GM21619 (cell line): ENCODE measurements at regions not wholly inside any gene's neighbourhood (a gene's known extent, or its start where the extent isn't known, plus 50 kb on each side); places are given as distances from the start of the nearest gene placed in this dataset.

ENCODE experiments used
- ATAC-seq: cut with Tn5 transposase; IDR thresholded peaks from one replicate; pipeline ENCODE4 v1.9.1; 2021; ENCODE audit not compliant: unreplicated experiment

DNA sequence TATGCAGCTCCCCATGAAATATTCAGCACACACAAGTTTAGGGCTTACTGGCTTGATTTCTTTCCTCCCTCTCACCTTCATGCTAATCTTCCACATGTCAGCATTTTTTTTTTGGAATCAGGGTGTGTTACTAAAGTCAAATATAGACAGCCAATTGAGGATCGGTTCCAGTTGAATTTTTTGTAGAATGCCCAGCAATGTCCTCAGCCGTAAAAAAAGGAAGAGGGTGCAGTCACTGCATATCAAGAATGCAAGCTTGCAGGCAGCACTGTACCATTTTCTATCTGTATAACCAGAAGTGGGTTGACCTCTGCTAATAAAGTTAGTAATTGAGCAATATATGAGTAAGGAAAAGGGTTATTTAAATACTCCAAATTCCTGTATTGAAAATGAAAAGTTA lies 51.4 kb upstream of the CHMP2B start:
- ATAC-seq, result no peak

DNA sequence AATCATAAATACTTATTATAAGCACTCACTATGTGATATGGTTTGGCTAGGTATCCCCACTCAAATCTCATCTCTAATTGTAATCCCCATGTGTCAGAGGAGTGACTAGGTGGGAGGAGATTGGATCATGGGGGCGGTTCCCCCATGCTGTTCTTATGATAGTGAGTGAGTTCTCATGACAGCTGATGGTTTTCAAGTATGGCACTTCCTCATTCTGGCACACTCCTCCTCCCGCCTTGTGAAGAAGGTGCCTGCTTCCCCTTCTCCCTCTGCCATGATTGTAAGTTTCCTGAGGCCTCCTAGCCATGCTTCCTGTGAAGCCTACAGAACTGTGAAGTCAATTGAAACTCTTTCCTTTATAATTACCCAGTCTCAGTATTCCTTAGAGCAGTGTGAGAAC lies 53.3 kb upstream of the CHMP2B start:
- ATAC-seq, result no peak

DNA sequence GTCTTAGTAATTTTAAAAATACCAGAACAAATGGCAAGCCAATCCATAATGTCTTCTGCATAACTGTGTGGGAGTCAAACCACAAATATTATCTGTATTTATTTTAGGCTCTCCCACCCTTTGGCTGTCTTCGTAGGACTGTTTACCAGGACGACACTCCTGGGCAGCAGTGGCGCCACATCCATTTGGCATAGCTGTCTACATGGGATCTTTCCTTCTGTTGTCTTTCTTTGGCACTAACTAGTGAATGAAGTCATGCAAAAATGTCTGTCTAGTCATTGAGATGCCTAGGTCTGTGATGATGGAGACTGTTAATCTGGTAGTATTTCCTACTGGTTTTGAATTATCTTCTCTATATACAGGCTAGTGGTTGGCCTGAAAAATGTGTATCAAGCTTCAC lies 54.0 kb upstream of the CHMP2B start:
- ATAC-seq, result no peak

DNA sequence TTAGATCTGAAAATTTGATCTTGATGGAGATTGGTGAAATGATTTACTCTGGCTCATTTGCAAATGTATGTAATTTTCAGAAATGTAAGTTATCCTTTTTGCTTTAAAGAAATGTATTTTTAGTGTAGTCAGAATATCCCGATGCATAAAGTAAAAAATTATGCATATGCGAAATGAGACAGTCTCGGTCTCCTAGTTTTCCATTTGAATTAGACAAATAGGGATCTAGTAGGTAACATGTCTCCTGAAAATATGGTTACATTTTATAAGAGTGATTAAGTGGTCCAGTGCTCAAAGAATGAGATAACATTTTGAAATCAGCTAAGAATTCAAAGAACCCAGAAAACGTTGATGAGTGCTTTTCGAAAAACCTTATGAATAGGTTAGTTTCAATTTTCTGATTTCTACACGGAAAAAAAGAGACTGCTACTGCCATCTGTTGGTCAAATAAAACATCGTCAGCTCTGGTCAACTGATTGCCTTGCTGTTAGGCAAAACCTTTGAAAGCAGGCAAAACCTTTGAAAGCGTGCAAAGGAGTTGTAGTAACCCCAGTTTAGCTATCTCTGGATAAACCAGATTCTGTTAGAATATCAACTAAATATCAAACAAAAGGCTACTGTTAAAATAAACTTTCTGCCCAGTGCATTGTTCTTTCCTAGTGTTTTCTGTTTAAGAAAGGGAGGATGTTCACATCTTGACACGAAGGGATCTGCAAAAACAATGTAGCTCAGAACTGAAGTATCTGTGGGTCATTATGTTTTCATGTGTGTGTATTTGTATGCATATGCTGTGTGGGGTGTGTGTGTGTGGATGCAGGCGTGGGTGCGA lies 59.3 kb upstream of the CHMP2B start:
- ATAC-seq, result peak; percentile 92

DNA sequence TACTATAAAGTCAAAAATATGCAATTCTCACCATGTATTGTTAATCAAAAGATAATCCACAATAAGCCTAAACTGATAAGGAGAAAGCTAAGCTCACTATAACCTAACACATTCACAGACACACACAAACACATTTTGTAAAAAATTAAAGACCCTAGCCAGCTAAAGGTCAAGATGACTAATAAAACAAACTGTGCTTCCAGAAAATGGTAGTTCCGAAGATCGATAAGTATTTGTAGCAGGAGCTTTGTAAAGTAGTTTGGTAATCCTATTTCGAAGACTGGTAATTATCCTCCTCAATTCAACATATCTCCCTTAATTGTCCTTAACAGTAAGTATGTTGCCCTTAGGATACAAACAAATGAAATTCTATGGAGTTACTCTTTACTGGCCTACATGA lies 62.9 kb upstream of the CHMP2B start:
- no peak for ATAC-seq

DNA sequence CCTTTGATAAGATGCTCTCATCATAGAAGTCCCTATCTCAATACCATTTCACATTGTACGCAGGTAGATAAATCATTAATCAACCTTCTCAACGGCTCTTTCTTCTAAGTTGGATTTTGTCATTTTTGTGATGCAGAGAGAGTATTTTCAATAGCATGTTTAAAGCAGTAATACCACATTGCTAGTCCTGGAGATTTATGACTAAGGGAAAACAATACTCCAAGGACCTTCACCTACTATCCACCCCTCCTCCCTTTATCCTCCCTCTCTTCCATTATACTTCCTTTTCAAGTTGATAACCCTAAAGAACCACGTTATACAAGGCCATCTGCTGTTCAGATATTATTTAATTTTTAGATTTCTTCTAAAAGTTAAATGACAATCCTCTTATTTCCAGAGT lies 65.3 kb upstream of the CHMP2B start:
- ATAC-seq, result no peak

DNA sequence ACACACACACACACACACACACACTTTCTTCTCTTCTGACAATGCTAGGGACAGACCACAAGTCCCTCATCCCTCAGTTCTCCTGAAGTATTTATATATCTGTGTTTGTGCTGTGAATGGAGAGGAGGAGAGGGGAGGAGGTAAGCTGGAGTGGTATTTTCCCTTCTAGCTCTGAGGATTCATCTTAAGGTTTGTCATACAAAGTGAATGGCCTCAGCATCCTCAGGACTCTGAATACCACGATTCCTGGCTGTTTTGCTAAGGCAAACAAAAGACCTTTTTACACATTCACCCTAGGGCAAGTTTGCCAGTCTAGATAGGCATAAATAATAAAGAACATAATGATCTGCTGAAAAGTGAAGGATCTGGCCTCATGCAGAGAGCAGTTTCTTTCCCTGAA lies 65.7 kb upstream of the CHMP2B start:
- no peak for ATAC-seq

DNA sequence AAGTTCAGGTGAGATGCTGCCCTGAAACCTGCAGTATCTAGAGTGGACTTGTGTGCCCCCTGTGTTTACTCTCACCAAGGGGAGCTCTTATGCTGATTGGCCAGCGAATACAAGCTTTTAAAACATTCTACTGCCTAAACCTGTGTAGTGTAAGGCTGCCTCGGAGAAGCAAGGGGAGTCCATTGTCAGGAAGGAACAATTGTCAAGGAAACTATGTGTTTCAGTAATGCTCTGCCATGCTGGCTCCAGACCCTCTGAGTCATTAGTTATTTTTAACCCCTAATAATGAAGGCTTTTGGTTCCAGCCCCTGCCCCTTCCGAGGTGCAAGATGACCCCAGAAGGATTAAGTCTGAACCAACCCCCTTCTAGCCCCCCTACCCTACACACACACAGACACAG lies 66.1 kb upstream of the CHMP2B start:
- no peak for ATAC-seq

DNA sequence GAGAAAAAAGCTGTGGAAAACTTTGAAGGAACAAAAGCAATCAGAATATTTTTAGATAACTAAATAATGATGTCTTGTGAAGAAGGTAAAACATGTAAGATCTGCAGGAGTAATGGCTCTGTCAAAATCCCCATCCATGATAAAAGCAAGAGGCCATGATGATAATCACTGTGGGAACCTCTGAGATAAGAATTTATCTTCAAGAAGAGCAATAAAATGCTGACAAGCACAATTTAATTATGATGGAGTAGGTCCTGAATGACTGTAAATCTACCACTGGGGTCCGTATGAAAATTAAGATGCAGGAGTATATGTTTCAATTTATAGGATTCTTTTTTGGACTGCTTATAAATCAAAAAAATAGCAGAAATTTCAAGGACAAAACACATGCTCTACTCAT lies 68.3 kb upstream of the CHMP2B start:
- ATAC-seq, result no peak

DNA sequence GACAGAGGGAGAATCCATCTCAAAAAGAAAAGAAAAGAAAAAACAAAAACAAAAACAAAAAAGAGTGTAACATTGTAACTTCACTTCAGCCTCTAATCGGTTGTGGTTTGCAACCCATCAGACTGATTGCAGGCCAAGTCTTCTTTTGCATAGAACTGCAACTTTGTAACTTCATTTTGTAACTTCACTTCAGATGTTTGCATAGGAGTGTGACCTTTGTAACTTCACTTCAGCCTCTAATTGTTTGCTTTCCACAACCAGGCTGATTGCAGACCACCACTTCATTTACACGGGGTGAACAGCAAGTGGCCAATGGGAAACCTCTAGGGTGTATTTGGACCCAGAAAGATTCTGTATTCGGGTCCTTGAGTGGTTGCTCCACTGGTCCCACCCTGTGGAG lies 79.1 kb upstream of the CHMP2B start:
- ATAC-seq, result no peak

DNA sequence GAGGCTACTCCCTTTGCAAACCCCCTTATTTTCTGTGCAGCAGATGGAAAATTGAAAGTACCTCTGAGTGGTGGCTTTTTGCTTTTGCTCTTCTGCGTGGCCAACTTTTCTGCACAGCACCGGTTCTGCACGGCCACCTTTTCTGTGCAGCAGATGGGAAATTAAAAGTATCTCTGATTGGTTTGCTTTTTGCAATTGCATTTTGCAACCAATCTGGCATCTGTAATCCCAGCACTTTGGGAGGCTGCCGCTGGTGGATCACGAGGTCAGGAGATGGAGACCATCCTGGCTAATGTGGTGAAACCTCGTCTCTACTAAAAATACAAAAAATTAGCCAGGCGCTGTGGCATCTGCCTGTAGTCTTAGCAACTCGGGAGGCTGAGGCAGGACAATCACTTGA lies 79.5 kb upstream of the CHMP2B start:
- no peak for ATAC-seq

DNA sequence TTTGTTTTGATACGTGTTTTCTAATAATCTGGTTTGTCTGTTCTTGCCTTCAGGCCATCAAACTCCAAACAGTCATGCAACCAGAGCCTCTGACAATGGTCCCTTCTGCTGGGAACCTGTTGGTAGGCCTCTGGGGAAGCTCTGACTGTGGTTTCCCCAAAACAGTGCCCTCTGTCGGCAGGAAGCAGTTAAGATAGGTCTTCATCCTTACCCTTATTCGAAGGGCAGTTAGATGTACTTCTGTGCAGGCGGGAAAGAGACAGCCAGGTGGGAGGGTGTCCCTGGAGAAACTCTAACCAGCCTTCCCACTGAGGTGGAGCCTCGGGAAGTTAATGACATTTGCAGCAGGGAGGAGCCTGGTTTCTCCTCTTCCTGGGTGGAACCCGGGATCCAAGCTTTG lies 81.6 kb upstream of the CHMP2B start:
- ATAC-seq, result no peak

DNA sequence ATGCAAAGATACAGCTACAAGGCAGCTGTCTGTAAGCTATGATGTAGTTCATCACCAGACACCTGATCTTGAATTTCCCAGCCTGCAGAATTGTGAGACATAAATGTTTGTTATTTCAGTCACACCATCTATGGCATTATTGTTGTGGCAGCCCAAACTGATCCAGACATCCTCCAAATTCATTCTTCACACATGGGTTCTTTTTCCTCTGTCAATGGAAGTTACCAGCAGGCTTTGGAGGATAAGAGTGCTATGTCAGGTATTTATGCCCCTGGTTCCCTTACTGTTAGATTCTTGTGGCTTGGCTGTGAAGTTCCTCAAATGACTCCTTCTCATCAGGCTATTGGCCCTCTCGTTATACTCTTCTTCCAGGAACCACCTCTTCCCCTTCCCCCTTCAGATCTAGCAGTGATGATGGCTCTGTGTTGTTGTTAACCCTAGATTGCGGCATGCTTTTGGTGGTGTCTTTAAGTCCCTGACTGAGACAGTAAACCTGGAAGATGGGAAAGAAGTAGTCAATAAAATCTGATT lies 91.0 kb upstream of the CHMP2B start:
- ATAC-seq, result no peak

DNA sequence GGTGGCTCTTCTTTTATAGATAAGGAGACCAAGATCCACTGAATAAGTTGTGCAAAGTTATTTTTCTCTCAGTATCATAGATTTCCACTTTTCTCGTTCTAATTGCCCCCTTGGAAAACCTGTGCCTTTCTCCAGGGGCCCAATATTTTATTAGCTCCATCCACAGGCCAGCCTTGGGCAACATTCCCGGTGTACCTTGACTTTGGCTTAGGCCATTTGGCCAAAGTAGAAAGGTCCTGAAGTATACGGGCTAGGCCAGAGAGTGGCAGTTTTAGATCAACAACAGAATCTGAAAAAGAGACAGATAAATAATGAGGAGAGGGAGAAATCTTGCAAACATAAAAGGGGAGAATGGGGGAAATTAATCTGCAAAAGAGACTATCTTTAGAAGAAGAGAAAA lies 91.7 kb upstream of the CHMP2B start:
- ATAC-seq, result no peak

DNA sequence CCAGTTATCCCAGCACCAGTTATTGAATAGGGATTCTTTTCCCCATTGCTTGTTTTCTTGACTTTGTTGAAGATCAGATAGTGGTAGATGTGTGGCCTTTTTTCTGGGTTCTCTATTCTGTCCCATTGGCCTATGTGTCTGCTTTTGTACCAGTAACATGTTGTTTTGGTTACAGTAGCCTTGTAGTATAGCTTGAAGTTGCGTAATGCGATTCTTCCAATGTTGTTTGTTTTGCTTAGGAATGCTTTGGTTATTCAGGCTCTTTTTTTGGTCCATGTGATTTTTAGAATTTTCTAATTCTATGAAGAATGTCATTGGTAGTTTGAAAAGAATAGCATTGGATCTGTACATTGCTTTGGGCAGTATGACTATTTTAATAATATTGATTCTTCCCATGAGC lies 94.3 kb upstream of the CHMP2B start:
- no peak for ATAC-seq

DNA sequence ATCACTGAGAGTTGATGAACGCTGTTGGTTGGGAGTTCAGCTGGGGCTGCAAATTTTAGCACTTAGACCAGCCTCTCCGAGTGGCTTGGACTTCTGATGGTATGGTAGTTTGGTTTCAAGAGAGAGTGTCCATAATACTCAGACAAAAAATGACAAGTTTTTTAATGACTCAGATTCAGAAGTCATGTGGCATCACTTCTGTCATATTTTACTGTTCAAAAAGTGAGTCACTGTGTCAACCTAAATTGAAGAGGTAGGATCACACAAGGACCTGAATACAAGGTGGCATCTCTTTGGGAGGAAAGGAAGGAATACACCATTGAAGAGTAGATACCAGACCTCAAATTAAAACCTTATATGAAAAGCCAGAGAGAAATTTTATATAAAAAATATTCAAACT lies 99.1 kb upstream of the CHMP2B start:
- ATAC-seq, result no peak

DNA sequence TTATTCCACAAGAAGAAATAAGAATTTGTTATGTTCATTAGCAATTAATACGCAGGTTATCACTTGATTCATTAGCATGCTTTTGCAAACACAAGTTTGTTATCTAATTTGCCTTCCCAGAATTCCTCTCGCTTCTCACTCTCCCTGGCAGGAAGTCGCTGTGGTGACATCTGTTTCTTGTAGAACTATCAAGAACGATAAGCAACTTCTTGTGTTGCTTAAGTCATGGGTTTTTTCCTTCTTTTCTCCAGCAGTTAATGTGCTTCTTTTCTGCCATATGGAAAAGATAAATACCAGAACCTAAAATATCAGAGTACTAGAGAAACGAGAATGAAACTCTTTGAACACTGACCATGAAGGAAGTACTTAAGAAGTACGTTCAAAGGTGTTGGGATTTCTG lies 99.8 kb upstream of the CHMP2B start:
- ATAC-seq, result no peak

DNA sequence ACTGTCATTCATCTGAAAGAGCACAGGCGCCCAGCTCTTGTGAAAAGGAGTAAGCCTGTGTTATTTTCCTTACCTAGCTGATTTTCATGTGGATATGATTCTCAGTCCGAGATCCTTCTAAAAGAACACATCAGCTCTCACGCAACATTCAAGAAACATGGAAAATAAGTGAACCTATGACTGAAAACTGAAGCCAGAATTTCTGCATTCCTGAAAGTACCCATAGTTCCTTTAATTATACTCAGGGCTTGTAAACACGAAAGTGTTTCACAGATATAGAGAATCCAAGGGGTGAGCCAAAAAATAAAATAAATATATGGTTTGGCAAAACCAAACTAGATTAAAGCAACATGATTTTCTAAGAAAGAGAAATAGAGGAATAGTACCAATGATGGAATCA lies 100.8 kb upstream of the CHMP2B start:
- no peak for ATAC-seq

DNA sequence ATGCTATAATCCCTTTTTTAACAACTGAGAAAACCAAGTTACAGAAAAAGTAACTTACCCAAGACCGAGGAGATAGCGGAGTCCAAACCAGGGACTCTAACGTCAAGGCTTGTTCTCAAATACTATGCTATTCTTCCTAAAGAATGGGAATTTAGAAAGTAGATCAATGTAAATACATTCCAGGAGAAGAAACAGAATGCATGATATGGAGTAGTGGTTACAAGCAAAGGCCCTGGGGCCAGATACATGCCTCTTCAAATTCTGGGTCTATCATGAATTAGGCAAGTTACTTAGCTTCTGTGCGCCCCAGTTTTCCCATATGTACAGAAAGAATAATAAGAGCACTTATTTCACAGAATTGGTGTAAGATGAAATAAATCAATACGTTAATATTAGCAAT lies 102.0 kb upstream of the CHMP2B start:
- ATAC-seq, result no peak

DNA sequence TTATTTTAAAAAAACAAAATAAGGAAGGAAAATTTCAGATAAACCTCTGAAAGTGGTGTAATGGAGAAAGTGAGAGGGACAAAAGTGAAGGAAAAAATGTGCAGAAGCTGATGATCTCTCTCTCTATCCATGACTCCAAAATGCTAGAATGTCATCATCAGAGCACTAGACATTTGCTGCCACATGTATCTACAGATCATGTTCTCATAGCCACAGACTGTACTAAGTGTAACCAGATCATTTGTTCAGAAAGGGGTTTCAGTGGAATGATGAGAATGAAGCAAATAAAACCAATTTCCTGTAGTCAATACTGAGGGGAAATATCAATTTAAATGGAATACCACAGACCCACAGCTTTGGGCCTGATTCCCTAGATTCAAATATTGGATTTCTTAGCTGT lies 104.3 kb upstream of the CHMP2B start:
- no peak for ATAC-seq

DNA sequence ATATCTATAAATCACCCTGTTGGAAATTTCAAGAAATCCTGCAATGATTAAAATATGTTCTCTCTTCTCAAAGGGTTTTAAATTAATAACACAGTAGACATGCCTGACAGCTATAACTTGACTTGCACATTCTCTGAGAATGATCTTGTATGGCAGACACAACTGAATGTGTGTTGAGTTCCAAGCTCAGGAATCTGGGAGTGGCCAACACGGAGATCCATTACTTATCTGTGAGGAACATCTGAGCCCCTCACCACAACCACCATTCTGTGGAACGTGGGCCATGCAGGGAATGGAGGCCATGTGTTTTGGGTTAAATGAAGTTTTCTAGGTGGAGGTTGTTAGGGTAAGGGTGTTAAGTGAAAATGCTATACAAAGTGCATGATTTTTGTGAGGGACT lies 105.3 kb upstream of the CHMP2B start:
- no peak for ATAC-seq

DNA sequence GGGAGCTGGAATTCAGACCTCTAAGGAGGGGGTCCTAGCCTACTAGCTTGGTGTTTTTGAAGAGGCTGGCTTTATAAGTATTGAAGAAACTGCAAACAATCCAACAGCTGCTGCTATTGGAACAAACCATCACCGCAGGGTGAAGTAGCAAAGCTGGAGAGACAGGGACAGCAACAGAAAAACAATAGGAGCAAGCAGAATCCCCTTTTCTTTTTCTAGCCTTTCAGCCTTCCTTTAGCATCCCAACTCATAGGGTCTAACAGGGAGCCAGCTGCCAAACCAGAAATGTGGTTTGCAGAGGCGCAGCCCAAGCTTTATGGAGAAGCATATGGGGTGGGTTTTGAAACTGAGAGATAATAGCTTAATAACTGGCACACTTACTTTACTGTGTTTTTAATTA lies 106.2 kb upstream of the CHMP2B start:
- no peak for ATAC-seq

DNA sequence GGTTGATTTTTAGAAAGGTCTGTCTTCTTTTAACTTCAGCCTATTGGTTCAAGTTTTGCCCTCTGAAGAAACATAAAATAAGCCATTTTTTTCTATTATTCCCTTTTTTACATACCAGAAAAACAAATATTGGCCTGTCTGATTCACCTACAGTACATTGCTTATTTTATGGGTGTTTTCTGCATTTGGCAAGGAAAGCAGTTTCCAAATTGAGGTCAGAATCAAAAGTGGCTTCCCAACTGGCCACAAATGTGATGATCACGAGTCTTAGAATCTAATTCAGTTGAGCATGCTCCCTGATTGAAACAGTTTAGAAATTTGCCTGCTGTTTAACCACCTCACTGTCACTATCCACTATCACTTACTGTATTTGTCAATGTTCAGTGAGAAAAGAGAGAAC lies 106.9 kb upstream of the CHMP2B start:
- ATAC-seq, result no peak
